Heart left ventricle (tissue), 13 donors: ENCODE measurements at regions not wholly inside any gene's neighbourhood (a gene's known extent, or its start where the extent isn't known, plus 50 kb on each side); places are given as distances from the start of the nearest gene placed in this dataset.

Experiments
- POLR2A ChIP-seq, 2 donors: fragments of 450-650 bp; IDR thresholded peaks; one replicate each; pipeline ENCODE4 v1.6.1; 2017; ENCODE audit warnings: antibody characterized with exemption in 2 of 2, mild to moderate bottlenecking in 2 of 2, moderate library complexity in 2 of 2
- TF ChIP-seq, protein P1 (sequence below), 12 donors: fragments of 200-600 bp; sonication (generic) in 4 of 12; IDR thresholded peaks; one replicate each; pipeline versions ENCODE4 v1.5.0 to v1.8.0; 2018 to 2022; ENCODE audit warnings: antibody characterized with exemption in 12 of 12, mild to moderate bottlenecking in 5 of 12
- donor health status: ischemic (EF 13 %, LVEDD 7.1; RV severe dilation, severe dysfunction).
- donor health status: DM: no; HTN: yes; CAD: no.
- donor health status: DM: no; HTN: no; CAD: no.
- donor health status: ischemic (EF 25% LVEDD 6.9; RV normal size, moderate dysfunction).
- donor health status: ischemic (EF 25% LVEDD 5.7; RV mildly dilated, moderate dysfunction).
- donor health status: ischemic (EF 35%, LVEDD 5.7; RV mildly dilated, moderate dysfunction).
- donor health status: nonischemic (EF 11% LVEDD 7.7; RV severe dilation, severe dysfunction).
- donor health status: DM: yes; HTN: yes; CAD: no.
- donor health status: PGD.
- donor health status: ischemic (EF 29% LVEDD 5.4; RV normal size, mild dysfunction).
- donor health status: nonischemic (EF 23%, LVEDD 6.1; RV moderate dilation, normal function).

DNA sequence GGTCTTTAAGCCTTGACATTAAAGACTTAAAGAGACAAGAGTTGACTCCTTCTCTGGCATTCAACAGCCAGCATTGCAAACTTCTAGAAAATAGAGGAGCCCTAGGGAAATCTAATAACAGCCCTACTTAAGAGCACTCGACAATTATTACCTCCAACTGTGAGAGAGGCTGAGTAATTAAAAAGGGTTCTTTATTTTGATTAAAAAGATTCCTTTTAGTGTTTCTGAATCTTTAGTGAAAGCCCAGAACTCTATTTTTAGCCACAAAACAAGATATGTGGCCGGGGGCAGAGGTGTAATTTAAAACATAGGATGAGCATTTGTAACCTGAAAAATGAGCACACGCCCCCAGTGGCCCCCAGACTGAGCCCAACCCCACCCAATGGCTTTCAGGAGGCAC is 222.3 kb downstream of the SMAD2 start:
- TF ChIP-seq, protein P1, sequence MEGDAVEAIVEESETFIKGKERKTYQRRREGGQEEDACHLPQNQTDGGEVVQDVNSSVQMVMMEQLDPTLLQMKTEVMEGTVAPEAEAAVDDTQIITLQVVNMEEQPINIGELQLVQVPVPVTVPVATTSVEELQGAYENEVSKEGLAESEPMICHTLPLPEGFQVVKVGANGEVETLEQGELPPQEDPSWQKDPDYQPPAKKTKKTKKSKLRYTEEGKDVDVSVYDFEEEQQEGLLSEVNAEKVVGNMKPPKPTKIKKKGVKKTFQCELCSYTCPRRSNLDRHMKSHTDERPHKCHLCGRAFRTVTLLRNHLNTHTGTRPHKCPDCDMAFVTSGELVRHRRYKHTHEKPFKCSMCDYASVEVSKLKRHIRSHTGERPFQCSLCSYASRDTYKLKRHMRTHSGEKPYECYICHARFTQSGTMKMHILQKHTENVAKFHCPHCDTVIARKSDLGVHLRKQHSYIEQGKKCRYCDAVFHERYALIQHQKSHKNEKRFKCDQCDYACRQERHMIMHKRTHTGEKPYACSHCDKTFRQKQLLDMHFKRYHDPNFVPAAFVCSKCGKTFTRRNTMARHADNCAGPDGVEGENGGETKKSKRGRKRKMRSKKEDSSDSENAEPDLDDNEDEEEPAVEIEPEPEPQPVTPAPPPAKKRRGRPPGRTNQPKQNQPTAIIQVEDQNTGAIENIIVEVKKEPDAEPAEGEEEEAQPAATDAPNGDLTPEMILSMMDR (IDR thresholded peaks at IDR 0.05) = no peak
- no peak for TF ChIP-seq POLR2A (IDR thresholded peaks at IDR 0.05)
